RKO (cell line): ENCODE measurements at regions not wholly inside any gene's neighbourhood (a gene's known extent, or its start where the extent isn't known, plus 50 kb on each side); places are given as distances from the start of the nearest gene placed in this dataset.
"Not testable (repeated sequence)": the region's sequence is repeated elsewhere in the genome, so short reads cannot be mapped to it uniquely, and the experiment has no call there.

ENCODE experiments used
- DNase-seq: peaks from one replicate; pipeline ENCODE4 v3.0.0-alpha.2; 2016; ENCODE audit warnings: low spot score

DNA sequence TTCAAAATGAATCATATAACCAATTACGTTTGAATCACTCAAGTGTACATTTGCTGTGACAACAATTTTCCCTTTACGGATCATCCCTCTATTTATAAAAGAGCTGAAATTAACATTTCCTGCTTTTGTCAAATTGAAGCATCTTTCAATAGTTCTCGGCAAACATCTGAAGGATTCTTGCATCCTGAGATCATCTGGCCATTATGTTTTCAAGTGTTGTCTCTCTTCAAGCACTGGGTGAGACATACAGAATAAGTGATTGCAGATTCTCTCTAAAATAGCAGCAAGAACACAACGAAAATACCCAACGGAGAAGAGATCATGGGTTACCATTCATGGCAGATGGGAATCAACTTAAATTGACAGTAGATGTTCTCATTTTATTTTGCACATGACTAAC is 283.4 kb upstream of the GRAMD2B start:
- no peak for DNase-seq

DNA sequence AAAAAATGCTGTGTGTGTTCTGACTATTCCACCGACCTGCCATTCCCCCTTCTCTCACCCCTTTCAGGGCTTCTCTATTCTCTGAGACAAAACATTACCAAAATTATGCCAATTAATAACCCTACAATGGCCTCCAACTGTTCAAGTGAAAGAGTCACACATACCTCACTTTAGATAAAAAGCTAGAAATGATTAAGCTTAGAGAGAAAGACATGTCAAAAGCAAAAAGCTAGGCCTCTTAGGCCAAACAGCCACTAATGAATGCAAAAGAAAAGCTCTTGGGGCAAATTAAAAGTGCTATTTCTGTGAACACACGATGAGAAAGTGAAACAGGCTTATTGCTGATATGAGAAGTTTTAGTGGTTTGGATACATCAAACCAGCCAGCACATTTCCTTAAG is 279.6 kb upstream of the GRAMD2B start:
- DNase-seq = no peak

DNA sequence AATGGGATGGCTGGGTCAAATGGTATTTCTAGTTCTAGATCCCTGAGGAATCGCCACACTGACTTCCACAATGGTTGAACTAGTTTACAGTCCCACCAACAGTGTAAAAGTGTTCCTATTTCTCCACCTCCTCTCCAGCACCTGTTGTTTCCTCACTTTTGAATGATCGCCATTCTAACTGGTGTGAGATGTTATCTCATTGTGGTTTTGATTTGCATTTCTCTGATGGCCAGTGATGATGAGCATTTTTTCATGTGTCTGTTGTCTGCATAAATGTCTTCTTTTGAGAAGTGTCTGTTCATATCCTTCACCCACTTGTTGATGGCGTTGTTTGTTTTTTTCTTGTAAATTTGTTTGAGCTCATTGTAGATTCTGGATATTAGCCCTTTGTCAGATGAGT is 272.9 kb upstream of the GRAMD2B start:
- DNase-seq = not testable (repeated sequence)

DNA sequence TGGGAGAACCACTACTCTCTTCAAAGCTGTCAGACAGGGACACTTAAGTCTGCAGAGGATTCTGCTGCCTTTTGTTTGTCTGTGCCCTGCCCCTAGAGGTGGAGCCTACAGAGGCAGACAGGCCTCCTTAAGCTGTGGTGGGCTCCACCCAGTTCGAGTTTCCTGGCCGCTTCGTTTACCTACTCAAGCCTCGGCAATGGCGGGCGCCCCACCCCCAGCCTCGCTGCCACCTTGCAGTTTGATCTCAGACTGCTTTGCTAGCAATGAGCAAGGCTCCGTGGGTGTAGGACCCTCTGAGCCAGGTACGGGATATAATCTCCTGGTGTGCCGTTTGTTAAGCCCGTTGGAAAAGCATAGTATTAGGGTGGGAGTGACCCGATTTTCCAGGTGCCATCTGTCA is 267.9 kb upstream of the GRAMD2B start:
- DNase-seq = not testable (repeated sequence)

DNA sequence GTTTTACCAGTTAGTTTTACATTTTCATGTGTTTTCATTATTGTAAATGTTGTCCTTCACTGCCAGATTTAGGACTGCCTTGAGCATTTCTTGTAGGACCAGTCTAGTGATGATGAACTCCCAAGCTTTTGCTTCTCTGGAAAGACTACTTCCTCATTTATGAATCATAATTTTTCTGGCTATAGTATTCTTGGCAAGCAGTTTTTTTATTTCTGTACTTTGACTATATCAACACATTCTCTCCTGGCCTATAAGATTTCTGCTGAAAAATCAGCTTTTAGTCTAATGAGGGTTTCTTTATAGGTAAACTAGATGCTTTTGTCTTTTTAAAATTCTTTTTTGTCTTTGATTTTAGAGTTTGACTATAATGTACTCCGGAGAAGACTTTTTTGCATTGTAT is 256.8 kb upstream of the GRAMD2B start:
- no peak for DNase-seq

DNA sequence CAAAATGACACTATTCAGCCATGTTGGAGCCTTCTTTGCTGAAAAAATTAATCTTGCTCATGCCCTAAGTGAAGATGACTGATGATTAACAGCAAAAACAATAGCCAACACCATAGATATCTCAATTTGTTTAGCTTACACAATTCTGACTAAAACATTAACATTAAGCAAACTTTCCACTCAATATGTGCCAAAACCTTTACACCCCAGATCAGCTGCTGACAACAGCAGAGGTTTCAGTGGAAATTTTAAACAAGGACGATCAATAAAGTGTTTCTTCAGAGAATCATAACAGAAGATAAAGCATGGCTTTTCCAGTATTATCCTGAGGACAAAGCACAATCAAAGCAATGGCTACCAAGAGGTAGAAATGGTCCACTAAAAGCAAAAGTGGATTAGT is 254.4 kb upstream of the GRAMD2B start:
- no peak for DNase-seq

DNA sequence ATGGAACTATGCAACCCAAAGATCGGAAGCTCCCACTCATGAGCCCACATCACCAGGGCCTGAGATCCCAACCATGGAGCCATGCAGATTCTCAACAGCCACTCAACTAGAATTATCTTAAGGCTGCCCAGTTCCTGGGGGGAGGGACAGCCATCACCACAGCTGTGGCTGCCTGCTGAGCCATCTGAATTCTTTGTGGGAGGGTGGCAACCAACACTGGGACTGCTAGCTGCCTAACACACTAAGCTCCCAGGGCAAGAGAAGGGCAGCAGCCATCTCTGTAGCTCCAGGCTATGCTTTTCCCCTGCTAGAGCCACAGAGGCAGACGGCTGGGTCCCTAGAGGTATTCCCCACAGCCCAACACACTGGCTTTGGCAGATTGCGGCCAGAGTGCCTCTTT is 251.3 kb upstream of the GRAMD2B start:
- DNase-seq = no peak

DNA sequence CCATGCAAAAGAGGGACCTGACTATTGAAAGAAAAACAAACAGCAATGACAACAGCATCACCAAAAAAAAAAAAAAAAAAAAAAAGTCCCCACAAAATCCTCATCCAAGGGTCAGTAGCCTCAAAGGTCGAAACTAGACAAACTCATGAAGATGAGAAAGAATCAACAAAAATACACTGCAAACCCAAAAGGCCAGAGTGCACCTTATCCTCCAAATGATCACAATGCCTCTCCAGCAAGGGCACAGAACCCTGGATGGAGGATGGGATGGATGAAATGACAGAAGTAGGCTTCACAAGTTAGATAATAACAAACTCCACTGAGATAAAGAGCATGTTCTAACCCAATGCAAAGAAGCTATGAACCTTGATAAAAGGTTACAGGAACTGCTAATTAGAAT is 250.4 kb upstream of the GRAMD2B start:
- no peak for DNase-seq

DNA sequence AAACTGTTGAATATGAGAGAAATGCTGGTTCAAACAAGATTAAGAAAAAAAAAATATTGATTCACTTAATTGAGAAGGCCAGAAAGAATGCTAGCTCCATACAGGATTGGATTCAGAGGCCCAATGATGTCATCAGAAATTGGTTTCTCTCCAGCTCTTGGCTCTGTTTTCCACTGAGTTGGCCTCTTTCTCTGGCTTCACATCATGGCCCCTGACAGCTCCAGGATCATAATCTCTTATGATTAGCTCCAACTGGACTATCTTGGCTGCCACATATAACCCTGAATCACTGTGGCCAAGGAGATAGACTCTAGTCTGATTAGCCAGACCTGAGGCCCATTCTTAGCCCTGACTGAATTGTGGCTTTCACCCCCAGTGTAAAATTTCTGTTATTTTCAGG is 244.7 kb upstream of the GRAMD2B start:
- DNase-seq = no peak

DNA sequence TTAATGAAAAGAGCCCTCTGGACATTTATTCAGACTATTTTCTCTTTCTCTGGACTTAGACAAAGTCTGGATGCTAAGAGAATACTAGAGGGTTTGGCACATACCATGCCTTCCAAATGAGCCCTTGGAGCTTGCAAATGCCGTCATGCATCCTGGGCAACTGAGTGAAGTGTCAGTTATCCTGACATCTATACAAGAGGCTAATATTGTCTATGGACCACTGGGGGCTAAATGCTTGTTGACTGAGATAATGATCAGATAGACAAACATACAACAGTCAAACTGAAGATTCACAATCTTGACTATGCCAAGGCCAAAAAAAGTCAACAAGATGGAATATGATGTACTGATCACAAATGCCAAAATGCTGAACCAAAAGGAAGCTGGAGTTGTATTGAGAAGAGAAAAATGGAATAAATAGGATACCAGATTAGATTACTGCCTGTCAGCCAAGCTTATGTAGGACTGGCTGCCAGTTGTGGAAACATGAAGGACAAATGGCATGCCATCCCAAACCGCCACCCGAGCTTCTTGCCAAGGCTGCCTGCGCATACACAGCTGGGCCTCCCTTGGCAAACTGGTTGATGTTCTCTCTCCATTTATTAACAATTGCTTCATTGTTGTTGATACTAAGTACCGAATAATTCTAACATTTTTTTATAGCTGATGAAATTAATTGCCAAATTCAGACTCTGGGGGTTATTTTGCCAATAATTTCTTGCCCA is 240.1 kb upstream of the GRAMD2B start:
- no peak for DNase-seq

DNA sequence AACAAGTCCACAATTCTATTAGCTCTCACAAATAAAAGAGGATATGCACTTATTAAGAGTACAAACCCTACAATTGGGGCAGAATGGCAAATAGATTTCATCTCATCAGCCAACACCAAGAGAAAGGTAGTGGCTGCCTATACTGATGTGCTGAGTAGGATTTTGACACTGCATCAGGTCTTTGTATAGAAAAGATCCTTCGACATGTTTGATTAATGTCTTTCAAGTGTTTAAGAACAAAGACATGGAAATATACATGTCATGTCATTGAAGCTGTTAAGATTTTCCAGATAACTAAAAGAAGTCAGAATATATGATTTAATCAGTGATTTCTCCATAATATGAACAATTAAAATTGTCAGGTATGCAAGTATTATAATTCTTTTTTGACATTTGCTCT is 238.7 kb upstream of the GRAMD2B start:
- no peak for DNase-seq

DNA sequence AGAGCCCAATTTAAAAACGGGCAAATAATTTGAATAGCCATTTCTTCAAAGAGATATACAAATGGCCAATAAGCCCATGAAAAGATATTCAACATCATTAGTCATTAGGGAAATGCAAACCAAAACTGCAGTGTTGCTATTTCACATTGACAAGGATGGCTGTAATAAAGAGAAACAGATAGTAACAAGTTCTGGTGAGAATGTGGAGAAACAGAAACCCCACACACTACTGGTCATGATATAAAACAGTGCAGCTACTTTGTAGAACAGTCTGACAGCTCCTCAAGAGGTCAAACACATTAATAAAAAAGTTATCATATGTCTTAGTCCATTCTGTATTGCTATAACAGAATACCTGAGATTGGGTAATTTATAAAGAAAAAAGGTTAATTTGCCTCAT is 237.0 kb upstream of the GRAMD2B start:
- DNase-seq = no peak

DNA sequence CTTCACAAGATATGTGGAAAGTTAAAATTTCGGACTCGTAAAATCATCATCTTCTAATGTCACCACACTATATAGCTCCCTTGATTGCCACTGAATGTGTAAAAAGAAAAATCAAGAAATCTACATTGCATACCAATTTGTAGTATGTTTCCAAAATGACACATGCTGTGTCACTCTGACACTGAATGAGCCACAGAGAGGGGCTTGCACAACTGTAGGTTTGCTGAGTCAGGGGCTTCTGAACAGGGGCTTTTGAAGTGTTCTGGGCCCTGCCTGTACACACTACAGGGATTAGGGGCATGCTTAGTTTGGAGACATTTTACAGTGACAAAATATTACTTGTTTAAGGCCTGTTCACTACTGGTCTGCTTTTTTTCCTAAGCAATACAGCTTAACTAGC is 234.4 kb upstream of the GRAMD2B start:
- DNase-seq = no peak

DNA sequence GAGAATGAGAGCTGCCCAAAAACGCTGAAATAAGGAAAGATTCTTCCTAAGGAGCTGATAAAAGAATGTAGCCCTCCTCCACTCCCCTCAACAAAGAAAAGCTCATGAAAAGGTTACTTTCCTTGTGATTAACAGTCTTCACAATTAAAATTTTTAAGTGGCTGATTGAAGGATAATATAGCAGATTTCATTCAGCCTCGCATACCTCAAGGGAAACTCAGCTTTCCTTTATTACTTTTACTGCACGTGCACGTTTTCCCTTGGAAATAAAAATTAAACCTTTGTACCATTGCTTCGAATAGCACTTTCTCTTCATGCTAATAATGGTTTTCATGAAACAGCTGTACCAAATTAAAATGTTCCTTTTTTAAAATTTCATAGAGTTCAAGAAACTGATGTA is 234.0 kb upstream of the GRAMD2B start:
- DNase-seq = no peak

DNA sequence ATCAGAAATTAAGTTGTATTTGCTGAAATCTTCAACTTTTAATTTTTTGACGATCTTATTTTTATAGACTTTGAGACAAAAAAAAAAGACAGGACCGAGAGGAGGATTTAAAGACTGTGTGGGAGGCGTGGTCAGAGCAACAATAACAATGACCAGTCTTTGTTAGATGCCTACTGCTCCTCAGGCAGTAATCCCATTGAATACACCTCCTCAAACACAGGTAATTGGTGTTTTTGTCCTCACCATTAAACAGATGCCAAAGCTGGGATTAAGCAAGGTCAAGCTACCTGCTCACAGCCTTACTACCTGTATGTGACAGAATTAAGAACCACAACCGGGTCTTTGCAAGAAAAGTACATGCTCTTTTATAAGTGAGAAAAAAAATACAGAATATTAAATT is 233.3 kb upstream of the GRAMD2B start:
- DNase-seq = no peak

DNA sequence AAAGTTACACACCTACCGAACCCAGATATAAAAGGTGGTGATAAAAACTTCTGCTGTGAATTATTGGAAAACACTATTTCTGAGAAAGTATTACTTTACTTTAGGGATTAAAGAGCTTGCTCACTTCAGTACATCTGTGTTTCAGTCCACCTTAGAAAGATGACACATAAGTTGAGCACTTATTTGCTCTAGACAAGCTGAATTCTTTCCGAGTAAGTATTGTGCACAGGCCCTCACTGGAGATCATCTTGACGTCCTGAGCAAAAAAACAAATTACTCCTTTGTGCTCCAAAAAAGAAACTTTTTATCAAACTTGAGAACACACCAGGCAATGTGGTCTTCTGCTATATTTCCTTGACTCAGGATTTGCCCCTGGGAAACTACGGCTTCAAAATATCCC is 231.0 kb upstream of the GRAMD2B start:
- DNase-seq = no peak

DNA sequence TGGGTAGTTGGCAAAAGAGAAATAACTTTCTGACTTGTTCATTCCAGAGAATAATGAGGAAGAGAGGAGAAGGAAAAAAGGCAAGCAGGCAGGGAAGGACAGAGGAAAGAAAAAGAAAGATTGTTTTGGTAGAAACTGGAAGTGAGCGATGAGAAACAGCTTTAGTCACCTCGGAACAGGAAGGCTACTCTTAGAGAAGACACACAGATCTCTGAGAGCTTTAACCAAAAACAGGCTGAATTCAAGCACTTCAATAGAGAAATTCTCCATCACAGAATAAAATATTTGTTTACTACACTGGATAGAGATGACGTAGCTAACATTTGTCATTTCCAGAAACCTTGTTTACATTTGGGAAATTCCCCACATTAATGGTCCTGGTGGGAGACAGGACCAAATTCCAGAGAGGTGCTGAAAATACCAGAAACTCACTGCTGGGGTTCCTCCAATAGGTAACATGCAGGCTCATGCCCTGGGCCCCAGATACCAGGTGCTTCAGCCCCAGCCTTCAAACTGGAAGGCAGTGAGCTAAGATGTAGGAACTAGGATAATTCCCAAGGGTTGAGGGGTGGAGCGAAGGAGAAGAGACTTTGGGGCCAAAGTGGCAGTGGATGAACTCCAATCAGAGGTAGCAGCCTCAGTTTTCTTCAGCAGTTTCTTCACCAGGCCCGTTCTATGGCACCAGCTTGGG is 227.7 kb upstream of the GRAMD2B start:
- DNase-seq = no peak

DNA sequence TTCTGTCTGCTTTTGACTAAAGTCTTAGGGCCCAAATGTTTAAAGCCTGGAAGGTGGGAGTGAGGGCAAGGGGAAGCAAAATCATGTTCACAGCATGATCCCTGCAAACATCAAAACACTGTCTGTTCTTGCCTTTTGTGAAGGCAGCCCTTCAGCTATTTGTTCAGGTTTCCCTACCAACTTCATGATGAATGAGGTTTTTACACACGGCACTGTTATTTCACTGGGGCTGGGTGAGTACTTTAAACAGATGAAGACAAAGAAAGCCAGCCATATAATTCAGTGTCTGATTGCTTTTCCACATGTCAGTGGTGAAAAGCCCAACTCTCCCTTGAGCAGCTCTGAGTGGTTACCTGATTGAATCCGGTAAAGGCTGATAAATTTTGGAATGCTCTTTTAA is 224.7 kb upstream of the GRAMD2B start:
- DNase-seq = no peak

DNA sequence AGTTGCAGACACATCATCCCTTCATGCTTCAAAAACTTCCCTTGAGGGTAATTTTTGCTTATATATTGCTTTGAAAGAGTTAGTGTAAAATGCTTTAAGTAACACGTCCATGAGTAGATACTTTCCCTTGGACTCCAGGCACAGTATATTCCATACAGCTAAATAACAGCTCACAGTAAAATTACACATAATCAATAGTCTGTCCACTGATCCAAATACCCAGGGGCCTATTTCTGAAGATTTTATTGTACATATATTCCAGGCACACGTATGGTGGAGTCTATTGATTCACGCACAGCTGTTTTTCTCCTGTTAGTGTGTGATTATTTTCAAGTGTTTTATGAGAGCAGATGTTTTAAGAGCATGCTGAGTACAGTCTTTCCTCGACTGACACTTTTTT is 223.7 kb upstream of the GRAMD2B start:
- DNase-seq = no peak

DNA sequence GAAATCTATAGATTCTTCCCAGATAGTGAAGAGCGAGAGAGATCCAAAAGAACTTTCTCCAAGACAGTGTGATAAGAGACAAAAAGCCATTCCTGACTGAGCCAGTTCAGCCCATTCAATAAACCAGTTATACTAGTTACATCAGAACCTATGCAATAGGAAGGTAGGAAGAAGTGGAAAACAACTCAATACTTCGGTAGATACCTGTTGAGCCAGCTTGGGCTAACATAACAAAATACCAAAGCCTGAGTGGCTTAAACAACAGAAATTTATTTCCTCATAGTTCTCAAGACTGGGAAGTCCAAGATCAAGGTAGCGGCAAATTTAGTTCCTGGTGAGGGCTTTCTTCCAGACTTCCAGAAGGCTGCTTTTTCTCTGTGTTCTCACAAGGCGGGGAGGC is 214.5 kb upstream of the GRAMD2B start:
- DNase-seq = no peak

DNA sequence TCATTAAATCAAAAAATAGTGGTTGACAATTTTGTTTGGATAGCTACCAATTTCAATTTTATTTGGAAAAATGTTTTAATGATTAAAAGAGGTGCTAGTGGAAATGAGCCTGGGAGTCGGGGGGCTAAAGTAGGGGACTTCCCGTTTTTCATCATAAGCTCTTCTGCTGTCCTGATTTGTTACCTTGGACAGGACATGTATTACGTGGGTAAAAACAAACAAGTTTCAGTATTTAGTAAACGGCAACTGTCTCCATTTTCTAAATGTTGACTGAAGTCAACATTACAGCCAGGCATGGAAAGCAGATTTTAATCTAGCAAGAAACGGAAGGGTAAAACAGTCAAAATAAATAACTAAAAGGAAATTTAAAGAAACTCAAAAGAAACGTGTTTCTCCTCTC is 212.3 kb upstream of the GRAMD2B start:
- DNase-seq = no peak

DNA sequence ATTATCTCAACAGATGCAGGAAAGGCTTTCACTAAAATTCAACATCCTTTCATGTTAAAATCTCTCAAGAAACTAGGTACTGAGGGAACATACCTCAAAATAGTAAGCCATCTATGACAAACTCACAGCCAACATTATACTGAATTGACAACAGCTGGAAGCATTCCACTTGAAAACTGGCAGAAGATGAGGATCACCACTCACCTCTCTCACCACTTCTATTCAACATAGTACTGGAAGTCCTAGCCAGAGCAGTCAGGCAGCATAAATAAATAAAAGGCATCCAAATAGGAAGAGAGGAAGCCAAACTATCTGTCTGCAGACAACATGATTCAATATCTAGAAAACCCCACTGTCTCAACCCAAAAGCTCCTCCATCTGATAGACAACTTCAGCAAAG is 203.6 kb upstream of the GRAMD2B start:
- DNase-seq = no peak

DNA sequence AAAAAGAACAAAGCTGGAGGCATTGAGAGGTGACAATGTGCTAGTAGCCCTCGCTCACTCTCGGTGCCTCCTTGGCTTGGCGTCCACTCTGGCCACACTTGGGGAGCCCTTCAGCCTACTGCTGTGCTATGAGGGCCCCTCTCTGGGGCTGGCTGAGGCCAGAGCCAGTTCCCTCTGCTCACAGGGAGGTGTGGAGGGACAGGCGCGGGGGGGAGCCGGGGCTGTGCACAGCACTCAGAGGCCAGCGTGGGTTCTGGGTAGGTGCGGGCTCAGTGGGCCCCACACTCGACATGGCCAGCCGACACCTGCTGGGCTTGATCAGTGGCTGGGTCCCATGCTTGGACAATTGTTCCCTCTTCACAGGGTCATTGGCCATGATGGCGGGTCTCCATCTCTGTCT is 202.5 kb upstream of the GRAMD2B start:
- no peak for DNase-seq

DNA sequence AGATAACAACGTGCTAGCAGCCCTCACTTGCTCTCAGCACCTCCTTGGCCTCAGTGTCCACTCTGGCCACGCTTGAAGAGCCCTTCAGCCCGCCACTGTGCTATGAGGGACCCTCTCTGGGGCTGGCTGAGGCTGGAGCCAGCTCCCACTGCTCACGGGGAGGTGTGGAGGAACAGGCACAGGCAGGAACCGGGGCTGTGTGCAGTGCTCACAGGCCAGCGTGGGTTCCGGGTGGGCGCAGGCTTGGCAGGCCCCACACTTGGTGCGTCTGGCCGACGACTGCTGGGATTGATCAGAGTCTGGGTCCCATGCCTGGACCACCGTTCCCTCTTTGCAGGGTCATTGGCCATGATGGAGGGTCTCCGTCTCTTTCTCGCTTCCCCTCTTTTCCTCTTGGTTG is 194.3 kb upstream of the GRAMD2B start:
- DNase-seq = no peak
